Endothelial cell (in vitro differentiated cells): ENCODE measurements at regions not wholly inside any gene's neighbourhood (a gene's known extent, or its start where the extent isn't known, plus 50 kb on each side); places are given as distances from the start of the nearest gene placed in this dataset.

ENCODE experiments used
- DNase-seq: peaks from one replicate; pipeline ENCODE4 v3.0.0; 2021; ENCODE audit warnings: low spot score
- H3K27ac Mint-ChIP-seq: one replicate; pipeline ENCODE4 v1.8.0; 2021; ENCODE audit warnings: mixed read lengths, inconsistent platforms; ENCODE audit not compliant: unreplicated experiment
- H3K27me3 Mint-ChIP-seq: one replicate; pipeline ENCODE4 v1.8.0; 2021; ENCODE audit warnings: mild to moderate bottlenecking, moderate library complexity, mixed read lengths, inconsistent platforms; ENCODE audit not compliant: unreplicated experiment
- H3K36me3 Mint-ChIP-seq: one replicate; pipeline ENCODE4 v1.8.0; 2021; ENCODE audit warnings: mild to moderate bottlenecking, low read depth, mixed read lengths, inconsistent platforms; ENCODE audit not compliant: unreplicated experiment
- H3K4me1 Mint-ChIP-seq: one replicate; pipeline ENCODE4 v1.8.0; 2021; ENCODE audit warnings: mild to moderate bottlenecking, mixed read lengths, inconsistent platforms; ENCODE audit not compliant: unreplicated experiment
- H3K4me3 Mint-ChIP-seq: one replicate; pipeline ENCODE4 v1.8.0; 2021; ENCODE audit warnings: mild to moderate bottlenecking, mixed read lengths, inconsistent platforms; ENCODE audit not compliant: unreplicated experiment
- H3K9me3 Mint-ChIP-seq: one replicate; pipeline ENCODE4 v1.8.0; 2021; ENCODE audit warnings: mixed read lengths, inconsistent platforms; ENCODE audit not compliant: unreplicated experiment
- CTCF ChIP-seq: fragments of 200-600 bp; sonication (generic); IDR thresholded peaks from one replicate; pipeline ENCODE4 v1.5.0; 2021; ENCODE audit warnings: antibody characterized with exemption; ENCODE audit not compliant: unreplicated experiment

DNA sequence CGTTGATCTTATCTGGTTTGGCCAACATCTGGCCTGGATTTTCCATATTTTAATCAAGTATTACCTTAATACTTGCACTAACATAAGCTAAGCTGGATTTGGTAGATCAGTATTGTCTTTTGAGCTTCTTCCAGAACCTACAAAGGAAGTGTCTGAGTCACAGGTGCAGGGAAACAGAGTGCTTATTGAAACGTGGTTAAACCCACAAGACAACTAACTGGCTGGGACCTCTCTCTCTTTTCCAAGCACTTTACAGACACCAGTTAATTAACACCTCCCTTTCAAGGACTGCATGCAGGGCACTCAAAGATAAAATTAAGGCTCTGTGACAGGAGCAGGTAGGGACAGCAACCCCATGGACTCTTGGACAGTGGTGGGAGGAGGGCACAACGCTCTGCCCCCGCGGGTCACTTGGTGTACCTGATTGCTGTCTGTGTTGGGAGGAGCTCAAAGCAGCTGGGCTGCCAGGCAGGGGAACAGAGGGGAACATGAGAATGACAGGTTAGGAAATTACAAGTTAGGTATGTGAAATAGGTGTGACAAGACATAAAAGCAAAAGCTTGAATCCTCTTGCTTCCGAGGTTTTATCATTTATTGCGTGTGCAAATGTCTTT lies 133.7 kb upstream of the MON1B start:
- no peak for DNase-seq
- Mint-ChIP-seq H3K4me1 (no peaks in the 10 kb centered on the region), H3K9me3 (no peaks in the 10 kb centered on the region), H3K36me3 (no peaks in the 10 kb centered on the region), H3K27me3 (peaks cover 1% of the 10 kb centered on the region), H3K4me3 (no peak overlapping the region), H3K27ac (no peak overlapping the region)
- TF ChIP-seq CTCF, result no peak

GRCh38 chr16:77059446-77059845 lies 131.5 kb upstream of the MON1B start:
- peaks cover 1% of the 10 kb centered on the region for H3K27me3 Mint-ChIP-seq
- no peak for DNase-seq
- no peak overlapping the region for H3K4me3 Mint-ChIP-seq
- peaks cover 16% of the 10 kb centered on the region for H3K4me1 Mint-ChIP-seq
- H3K9me3 Mint-ChIP-seq, result no peaks in the 10 kb centered on the region
- no peak overlapping the region for H3K27ac Mint-ChIP-seq
- H3K36me3 Mint-ChIP-seq, result no peaks in the 10 kb centered on the region
- no peak for TF ChIP-seq CTCF

- peaks cover 1% of the 10 kb centered on the region for H3K27me3 Mint-ChIP-seq
- H3K4me3 Mint-ChIP-seq, result no peak overlapping the region
- H3K36me3 Mint-ChIP-seq, result no peaks in the 10 kb centered on the region
- H3K27ac Mint-ChIP-seq, result no peak overlapping the region
- H3K4me1 Mint-ChIP-seq, result peaks cover 19% of the 10 kb centered on the region
- no peak for TF ChIP-seq CTCF
- H3K9me3 Mint-ChIP-seq, result no peaks in the 10 kb centered on the region
- DNase-seq, result no peak
Observed at GRCh38 chr16:77060614-77061013, 130.4 kb upstream of the MON1B start.

DNA sequence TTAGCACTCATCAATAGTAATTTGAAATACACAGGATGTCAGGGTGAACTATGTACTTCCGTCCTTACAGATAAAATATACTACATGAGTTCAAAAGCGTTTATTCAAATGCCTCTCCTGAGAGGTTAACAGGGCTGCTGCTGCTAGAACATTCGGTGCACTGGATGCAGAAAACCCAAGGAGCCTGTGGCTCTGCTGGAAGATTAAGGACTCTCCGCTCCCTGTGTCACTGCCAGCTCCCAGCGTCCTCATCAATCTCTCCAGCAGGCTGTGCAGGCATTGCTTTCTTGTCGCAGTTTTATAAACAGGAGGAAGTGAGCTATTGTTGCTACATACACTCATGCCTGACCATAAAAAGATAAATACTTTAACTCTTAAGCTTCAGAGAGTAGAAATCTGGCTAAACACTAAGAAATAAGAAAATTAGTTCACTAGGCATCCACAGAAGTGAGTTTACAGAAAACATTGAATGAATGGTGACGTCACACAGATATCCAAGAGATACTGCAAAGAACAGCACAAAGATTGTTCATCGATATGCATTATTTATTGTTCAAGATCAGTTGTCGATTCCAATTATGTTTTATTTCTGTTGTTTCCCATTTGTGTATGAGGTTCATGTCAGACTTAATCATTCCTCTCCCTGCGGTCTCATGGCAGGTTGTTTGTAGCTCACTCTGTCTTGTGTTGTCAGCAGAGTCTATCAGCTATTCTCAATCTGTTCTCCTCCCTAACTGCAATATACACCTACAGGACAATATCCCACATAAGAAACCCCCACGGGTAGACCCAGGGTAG lies 127.9 kb upstream of the MON1B start:
- Mint-ChIP-seq H3K27me3 (no peaks in the 10 kb centered on the region), H3K4me1 (peaks cover 35% of the 10 kb centered on the region), H3K27ac (no peak overlapping the region), H3K36me3 (no peaks in the 10 kb centered on the region), H3K9me3 (peaks cover 4% of the 10 kb centered on the region), H3K4me3 (no peak overlapping the region)
- no peak for DNase-seq
- TF ChIP-seq CTCF, result no peak

GRCh38 chr16:77063676-77064016 lies 127.3 kb upstream of the MON1B start:
- no peaks in the 10 kb centered on the region for H3K27me3 Mint-ChIP-seq
- DNase-seq, result no peak
- H3K4me1 Mint-ChIP-seq, result peaks cover 39% of the 10 kb centered on the region
- H3K4me3 Mint-ChIP-seq, result no peak overlapping the region
- peaks cover 4% of the 10 kb centered on the region for H3K9me3 Mint-ChIP-seq
- no peaks in the 10 kb centered on the region for H3K36me3 Mint-ChIP-seq
- H3K27ac Mint-ChIP-seq, result no peak overlapping the region
- no peak for TF ChIP-seq CTCF
